Stimulated activated CD8-positive, alpha-beta memory T cell treated with anti-CD3 and anti-CD28 coated beads, Interleukin-15, amount 100 ng/mL, for 1 hour (primary cell): ENCODE measurements at regions not wholly inside any gene's neighbourhood (a gene's known extent, or its start where the extent isn't known, plus 50 kb on each side); places are given as distances from the start of the nearest gene placed in this dataset.
A peak's percentile ranks its signal among the peaks of the same experiment; 100 is the strongest.
"Not testable (repeated sequence)": the region's sequence is repeated elsewhere in the genome, so short reads cannot be mapped to it uniquely, and the experiment has no call there.

ENCODE experiments used
- DNase-seq: peaks from one replicate; pipeline ENCODE4 v3.0.0-alpha.2; 2020; ENCODE audit warnings: low read depth

- not testable (repeated sequence) for DNase-seq
Measured at GRCh38 chr1:121051161-121051790, 132.9 kb downstream of the FAM72B start.

- DNase-seq, result not testable (repeated sequence)
Measured at GRCh38 chr1:121052081-121052660, 132.0 kb downstream of the FAM72B start.

GRCh38 chr1:121054928-121055327 lies 129.2 kb downstream of the FAM72B start:
- DNase-seq, result not testable (repeated sequence)

- not testable (repeated sequence) for DNase-seq
Measured at GRCh38 chr1:121066925-121067324, 117.2 kb downstream of the FAM72B start.

GRCh38 chr1:121068738-121069499 lies 115.2 kb downstream of the FAM72B start:
- not testable (repeated sequence) for DNase-seq

GRCh38 chr1:121073852-121074251 lies 110.3 kb downstream of the FAM72B start:
- DNase-seq, result not testable (repeated sequence)

- DNase-seq, result not testable (repeated sequence)
Measured at GRCh38 chr1:121075254-121075805, 108.8 kb downstream of the FAM72B start.

- DNase-seq, result not testable (repeated sequence)
Measured at GRCh38 chr1:121076674-121077073, 107.5 kb downstream of the FAM72B start.

GRCh38 chr1:121079655-121080054 lies 104.5 kb downstream of the FAM72B start:
- DNase-seq, result not testable (repeated sequence)

GRCh38 chr1:121080197-121080903 lies 103.8 kb downstream of the FAM72B start:
- not testable (repeated sequence) for DNase-seq

GRCh38 chr1:121080904-121081264 lies 103.3 kb downstream of the FAM72B start:
- DNase-seq, result not testable (repeated sequence)

GRCh38 chr1:121081625-121082199 lies 102.4 kb downstream of the FAM72B start:
- DNase-seq, result not testable (repeated sequence)

- DNase-seq, result not testable (repeated sequence)
Measured at GRCh38 chr1:121082995-121083394, 101.1 kb downstream of the FAM72B start.

GRCh38 chr1:121086249-121086648 lies 97.9 kb downstream of the FAM72B start:
- DNase-seq, result not testable (repeated sequence)

GRCh38 chr1:121087221-121087620 lies 96.9 kb downstream of the FAM72B start:
- not testable (repeated sequence) for DNase-seq

GRCh38 chr1:121088568-121088967 lies 95.6 kb downstream of the FAM72B start:
- not testable (repeated sequence) for DNase-seq

- DNase-seq, result not testable (repeated sequence)
Measured at GRCh38 chr1:121092329-121092968, 91.7 kb downstream of the FAM72B start.

GRCh38 chr1:121095014-121095413 lies 89.1 kb downstream of the FAM72B start:
- not testable (repeated sequence) for DNase-seq

- peak; percentile 67 for DNase-seq
Measured at GRCh38 chr1:121097127-121097866, 86.8 kb downstream of the FAM72B start.

GRCh38 chr1:121097867-121098215 lies 86.3 kb downstream of the FAM72B start:
- not testable (repeated sequence) for DNase-seq
